Nephron progenitor cell (in vitro differentiated cells): ENCODE measurements at regions not wholly inside any gene's neighbourhood (a gene's known extent, or its start where the extent isn't known, plus 50 kb on each side); places are given as distances from the start of the nearest gene placed in this dataset.
"Not testable (repeated sequence)": the region's sequence is repeated elsewhere in the genome, so short reads cannot be mapped to it uniquely, and the experiment has no call there.

Source experiments
- DNase-seq: peaks from one replicate; pipeline ENCODE4 v3.0.0; 2021
- H3K27ac Mint-ChIP-seq: 2 replicates; pipeline ENCODE4 v1.8.0; 2021; ENCODE audit warnings: mild to moderate bottlenecking, moderate library complexity, mixed read lengths
- H3K27me3 Mint-ChIP-seq: 2 replicates; pipeline ENCODE4 v1.8.0; 2021; ENCODE audit warnings: mild to moderate bottlenecking, low read depth, mixed read lengths; ENCODE audit not compliant: poor library complexity
- H3K36me3 Mint-ChIP-seq: 2 replicates; pipeline ENCODE4 v1.8.0; 2021; ENCODE audit warnings: low read depth, mixed read lengths
- H3K4me1 Mint-ChIP-seq: 2 replicates; pipeline ENCODE4 v1.8.0; 2021; ENCODE audit warnings: mixed read lengths
- H3K4me3 Mint-ChIP-seq: 2 replicates; pipeline ENCODE4 v1.8.0; 2021; ENCODE audit warnings: mild to moderate bottlenecking, moderate library complexity, mixed read lengths
- H3K9me3 Mint-ChIP-seq: 2 replicates; pipeline ENCODE4 v1.8.0; 2021; ENCODE audit warnings: mild to moderate bottlenecking, moderate library complexity, mixed read lengths
- TF ChIP-seq, protein P1 (sequence below): fragments of 200-600 bp; sonication (generic); IDR thresholded peaks from 2 replicates; pipeline ENCODE4 v1.5.0; 2021; ENCODE audit warnings: antibody characterized with exemption

DNA sequence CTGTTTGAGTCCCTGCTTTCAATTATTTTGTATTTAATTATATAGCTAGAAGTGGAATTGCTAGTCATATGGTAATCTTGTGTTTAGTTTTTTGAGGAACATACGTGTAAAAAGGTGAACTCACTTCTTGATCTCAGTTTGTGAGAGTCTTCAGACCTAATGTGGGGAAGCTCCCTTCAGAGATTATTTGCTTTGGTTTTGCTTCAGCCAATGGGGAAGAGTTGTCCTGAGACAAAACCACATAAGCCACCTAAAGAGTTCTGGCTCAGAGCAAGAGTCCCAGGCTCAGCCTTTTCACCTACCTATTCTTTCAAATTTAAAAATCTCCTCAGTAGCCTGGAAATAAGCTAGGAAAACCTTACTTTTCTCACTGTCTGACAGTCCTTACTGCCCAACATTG, 138.4 kb downstream of the UCK2 start:
- DNase-seq: no peak
- TF ChIP-seq, protein P1, sequence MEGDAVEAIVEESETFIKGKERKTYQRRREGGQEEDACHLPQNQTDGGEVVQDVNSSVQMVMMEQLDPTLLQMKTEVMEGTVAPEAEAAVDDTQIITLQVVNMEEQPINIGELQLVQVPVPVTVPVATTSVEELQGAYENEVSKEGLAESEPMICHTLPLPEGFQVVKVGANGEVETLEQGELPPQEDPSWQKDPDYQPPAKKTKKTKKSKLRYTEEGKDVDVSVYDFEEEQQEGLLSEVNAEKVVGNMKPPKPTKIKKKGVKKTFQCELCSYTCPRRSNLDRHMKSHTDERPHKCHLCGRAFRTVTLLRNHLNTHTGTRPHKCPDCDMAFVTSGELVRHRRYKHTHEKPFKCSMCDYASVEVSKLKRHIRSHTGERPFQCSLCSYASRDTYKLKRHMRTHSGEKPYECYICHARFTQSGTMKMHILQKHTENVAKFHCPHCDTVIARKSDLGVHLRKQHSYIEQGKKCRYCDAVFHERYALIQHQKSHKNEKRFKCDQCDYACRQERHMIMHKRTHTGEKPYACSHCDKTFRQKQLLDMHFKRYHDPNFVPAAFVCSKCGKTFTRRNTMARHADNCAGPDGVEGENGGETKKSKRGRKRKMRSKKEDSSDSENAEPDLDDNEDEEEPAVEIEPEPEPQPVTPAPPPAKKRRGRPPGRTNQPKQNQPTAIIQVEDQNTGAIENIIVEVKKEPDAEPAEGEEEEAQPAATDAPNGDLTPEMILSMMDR: no peak
- Mint-ChIP-seq H3K27ac (no peak overlapping the region), H3K9me3 (peaks cover 5% of the 10 kb centered on the region), H3K4me3 (no peak overlapping the region), H3K36me3 (no peaks in the 10 kb centered on the region), H3K27me3 (peaks cover 11% of the 10 kb centered on the region), H3K4me1 (no peaks in the 10 kb centered on the region)

DNA sequence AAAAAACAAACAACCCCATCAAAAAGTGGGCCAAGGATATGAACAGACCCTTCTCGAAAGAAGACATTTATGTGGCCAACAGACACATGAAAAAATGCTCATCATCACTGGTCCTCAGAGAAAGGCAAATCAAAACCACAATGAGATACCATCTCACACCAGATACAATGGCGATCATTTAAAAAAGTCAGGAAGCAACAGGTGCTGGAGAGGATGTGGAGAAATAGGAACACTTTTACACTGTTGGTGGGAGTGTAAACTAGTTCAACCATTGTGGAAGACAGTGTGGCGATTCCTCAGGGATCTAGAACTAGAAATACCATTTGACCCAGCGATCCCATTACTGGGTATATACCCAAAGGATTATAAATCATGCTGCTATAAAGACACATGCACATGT, 142.0 kb downstream of the UCK2 start:
- not testable (repeated sequence) for H3K4me3 Mint-ChIP-seq, H3K9me3 Mint-ChIP-seq, H3K27ac Mint-ChIP-seq, H3K36me3 Mint-ChIP-seq, H3K4me1 Mint-ChIP-seq, DNase-seq
- peaks cover 14% of the 10 kb centered on the region for H3K27me3 Mint-ChIP-seq

- H3K4me3 Mint-ChIP-seq: no peak overlapping the region
- DNase-seq: no peak
- H3K27ac Mint-ChIP-seq: no peak overlapping the region
- H3K27me3 Mint-ChIP-seq: peaks cover 25% of the 10 kb centered on the region
- TF ChIP-seq, protein P1: no peak
- peaks cover 30% of the 10 kb centered on the region for H3K9me3 Mint-ChIP-seq
- H3K4me1 Mint-ChIP-seq: no peaks in the 10 kb centered on the region
- no peaks in the 10 kb centered on the region for H3K36me3 Mint-ChIP-seq
Measured at GRCh38 chr1:165974598-165975131, 147.3 kb downstream of the UCK2 start.

GRCh38 chr1:165988275-165988674, 160.9 kb downstream of the UCK2 start:
- Mint-ChIP-seq H3K36me3 (no peaks in the 10 kb centered on the region), H3K4me3 (no peak overlapping the region), H3K9me3 (peaks cover 7% of the 10 kb centered on the region), H3K27me3 (peaks cover 6% of the 10 kb centered on the region), H3K4me1 (peaks cover 28% of the 10 kb centered on the region), H3K27ac (no peak overlapping the region)
- no peak for DNase-seq
- TF ChIP-seq, protein P1: no peak

GRCh38 chr1:165988817-165989216, 161.4 kb downstream of the UCK2 start:
- H3K4me1 Mint-ChIP-seq: peaks cover 28% of the 10 kb centered on the region
- H3K27me3 Mint-ChIP-seq: peaks cover 6% of the 10 kb centered on the region
- TF ChIP-seq, protein P1: no peak

GRCh38 chr1:165992533-165992932, 165.1 kb downstream of the UCK2 start:
- no peaks in the 10 kb centered on the region for H3K36me3 Mint-ChIP-seq
- H3K4me1 Mint-ChIP-seq: peaks cover 36% of the 10 kb centered on the region
- H3K4me3 Mint-ChIP-seq: no peak overlapping the region
- no peak overlapping the region for H3K27ac Mint-ChIP-seq
- H3K9me3 Mint-ChIP-seq: peaks cover 4% of the 10 kb centered on the region
- no peak for DNase-seq
- peaks cover 17% of the 10 kb centered on the region for H3K27me3 Mint-ChIP-seq
- TF ChIP-seq, protein P1: no peak

More at GRCh38 chr1:165988817-165989216, 161.4 kb downstream of the UCK2 start:
- Mint-ChIP-seq H3K27ac (no peak overlapping the region), H3K9me3 (peaks cover 4% of the 10 kb centered on the region), H3K36me3 (no peaks in the 10 kb centered on the region), H3K4me3 (no peak overlapping the region)
- DNase-seq: no peak
